Neural progenitor cell (in vitro differentiated cells): ENCODE measurements at regions not wholly inside any gene's neighbourhood (a gene's known extent, or its start where the extent isn't known, plus 50 kb on each side); places are given as distances from the start of the nearest gene placed in this dataset.

Source experiments
- EZH2 ChIP-seq: fragments of 200-600 bp; sonication (generic); IDR thresholded peaks from 2 replicates; pipeline ENCODE4 v1.6.1; 2017; ENCODE audit warnings: antibody characterized with exemption, mild to moderate bottlenecking, moderate library complexity
- TF ChIP-seq, protein P1 (sequence below): fragments of 200-600 bp; sonication (generic); IDR thresholded peaks from 2 replicates; pipeline ENCODE4 v1.5.1; 2017; ENCODE audit warnings: antibody characterized with exemption, mild to moderate bottlenecking

DNA sequence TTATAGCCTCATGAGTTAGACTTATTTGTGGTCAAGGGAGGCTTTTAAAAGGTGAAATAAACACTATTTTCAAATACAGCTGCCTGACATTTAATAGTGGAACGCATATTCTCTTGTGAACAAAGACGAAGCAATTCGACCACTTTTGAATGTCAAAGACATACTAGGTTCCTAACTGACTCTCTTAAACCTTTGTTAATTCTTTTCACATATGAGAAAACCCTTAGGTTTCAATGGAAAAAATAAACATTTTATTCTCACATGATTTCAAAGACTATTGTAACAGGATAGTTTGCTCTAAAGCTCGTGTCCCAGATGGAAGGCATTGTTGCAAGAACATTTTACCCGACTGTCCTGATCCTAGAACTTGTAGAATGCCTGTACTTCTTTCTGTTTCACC is 74.8 kb upstream of the BOC start:
- TF ChIP-seq, protein P1, sequence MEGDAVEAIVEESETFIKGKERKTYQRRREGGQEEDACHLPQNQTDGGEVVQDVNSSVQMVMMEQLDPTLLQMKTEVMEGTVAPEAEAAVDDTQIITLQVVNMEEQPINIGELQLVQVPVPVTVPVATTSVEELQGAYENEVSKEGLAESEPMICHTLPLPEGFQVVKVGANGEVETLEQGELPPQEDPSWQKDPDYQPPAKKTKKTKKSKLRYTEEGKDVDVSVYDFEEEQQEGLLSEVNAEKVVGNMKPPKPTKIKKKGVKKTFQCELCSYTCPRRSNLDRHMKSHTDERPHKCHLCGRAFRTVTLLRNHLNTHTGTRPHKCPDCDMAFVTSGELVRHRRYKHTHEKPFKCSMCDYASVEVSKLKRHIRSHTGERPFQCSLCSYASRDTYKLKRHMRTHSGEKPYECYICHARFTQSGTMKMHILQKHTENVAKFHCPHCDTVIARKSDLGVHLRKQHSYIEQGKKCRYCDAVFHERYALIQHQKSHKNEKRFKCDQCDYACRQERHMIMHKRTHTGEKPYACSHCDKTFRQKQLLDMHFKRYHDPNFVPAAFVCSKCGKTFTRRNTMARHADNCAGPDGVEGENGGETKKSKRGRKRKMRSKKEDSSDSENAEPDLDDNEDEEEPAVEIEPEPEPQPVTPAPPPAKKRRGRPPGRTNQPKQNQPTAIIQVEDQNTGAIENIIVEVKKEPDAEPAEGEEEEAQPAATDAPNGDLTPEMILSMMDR: no peak
- no peak for TF ChIP-seq EZH2
